ENCODE measurements at regions not wholly inside any gene's neighbourhood (a gene's known extent, or its start where the extent isn't known, plus 50 kb on each side); places are given as distances from the start of the nearest gene placed in this dataset.

DNA sequence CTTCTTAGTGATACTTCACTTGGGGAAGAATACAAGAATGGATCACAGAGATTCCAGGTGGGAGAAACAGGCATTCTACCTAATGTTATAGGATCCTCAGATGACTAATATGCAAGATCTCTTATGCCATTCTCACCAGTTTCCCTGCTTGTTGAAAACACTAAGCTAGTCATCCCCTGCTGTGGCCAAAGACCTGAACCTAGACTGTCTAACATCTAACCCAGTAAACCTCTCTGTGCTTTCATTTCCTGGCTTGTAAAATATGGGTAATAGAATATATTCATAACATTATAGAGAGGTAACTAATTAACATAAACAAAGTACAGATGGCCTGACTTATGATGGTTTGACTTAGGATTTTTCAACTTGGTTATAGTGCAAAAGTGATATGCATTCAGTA, 776.3 kb downstream of the TUSC7 start:
- no peak for DNase-seq

DNA sequence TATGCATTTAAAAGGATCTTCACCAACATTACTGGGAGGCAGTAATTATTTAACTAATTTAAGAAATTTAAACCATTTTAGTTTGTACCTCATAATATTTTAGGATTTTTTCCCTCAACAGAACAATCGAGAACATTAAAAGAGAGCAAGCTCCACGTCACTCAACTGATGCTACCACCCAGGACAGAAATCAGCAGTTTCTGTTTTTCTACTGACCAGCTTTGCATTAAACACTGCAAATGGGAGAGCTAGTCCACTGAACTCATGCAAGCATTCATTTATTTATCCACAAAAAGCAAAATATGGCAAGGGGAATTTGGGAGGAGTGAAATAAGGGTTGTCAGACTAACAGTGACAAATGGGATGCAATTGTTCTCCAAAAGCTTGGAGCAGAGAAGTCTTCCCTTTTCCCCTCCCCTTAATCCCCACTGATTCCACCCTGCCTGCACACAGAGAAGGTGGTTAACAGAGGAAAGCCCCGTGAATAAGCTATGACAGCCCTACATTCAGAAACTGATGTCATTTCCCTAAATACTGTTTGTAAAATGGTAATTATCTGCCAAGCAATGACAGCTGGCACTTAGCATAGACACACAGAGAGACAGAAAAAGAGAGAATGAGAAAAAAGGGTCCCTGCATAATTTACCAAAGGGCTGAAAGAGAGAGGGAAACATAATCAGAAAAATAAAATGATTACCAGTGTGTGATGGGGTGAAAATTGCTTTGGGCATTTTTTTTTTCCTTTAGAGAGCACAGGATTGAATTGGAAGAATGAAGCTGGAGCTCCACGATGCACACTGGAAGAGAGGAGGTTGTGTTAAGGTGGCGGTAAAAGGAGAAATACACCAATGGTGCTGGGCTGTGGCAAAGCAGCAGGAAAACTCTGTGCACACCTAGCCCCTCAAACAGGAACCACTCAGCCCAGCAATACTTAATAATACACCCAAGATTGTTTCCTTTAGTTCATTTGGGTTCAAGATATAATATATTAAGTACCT, 777.4 kb downstream of the TUSC7 start:
- peak; percentile 26 for DNase-seq

DNA sequence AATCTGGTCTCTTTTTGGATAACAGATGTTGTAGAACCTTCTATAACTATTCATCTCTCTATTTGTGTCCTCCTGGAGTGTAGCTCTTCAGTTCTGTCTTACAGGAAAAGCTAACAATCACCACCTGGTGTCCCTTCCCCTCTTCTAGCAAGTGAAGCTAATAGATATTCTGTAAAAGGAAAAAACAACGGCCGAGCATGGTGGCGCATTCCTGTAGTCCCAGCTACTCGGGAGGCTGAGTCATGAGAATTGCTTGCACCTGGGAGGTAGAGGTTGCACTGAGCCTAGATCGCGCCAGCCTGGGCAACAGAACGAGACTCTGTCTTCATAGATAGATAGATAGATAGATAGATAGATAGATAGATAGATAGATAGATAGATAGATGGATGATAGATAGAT, 779.4 kb downstream of the TUSC7 start:
- no peak for DNase-seq

DNA sequence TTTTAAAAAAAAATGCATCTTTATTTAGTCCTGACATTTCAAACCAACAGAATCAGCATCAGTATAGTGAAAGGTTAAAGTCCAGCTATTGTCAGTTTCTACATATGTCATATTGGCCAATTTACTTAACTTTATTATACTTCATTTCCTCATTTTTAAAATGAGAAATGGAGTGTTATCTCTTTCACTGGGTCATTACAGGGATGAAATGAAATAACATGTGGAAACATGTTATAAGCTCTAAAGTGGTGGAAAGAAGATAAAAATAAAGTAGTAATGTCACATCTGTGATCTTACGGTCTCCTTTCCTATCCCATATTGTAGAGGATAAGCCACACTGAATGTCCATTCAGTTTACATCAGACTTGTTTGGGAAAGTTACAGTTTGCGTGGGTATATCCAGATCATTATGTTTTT, 780.1 kb downstream of the TUSC7 start:
- DNase-seq = no peak

DNA sequence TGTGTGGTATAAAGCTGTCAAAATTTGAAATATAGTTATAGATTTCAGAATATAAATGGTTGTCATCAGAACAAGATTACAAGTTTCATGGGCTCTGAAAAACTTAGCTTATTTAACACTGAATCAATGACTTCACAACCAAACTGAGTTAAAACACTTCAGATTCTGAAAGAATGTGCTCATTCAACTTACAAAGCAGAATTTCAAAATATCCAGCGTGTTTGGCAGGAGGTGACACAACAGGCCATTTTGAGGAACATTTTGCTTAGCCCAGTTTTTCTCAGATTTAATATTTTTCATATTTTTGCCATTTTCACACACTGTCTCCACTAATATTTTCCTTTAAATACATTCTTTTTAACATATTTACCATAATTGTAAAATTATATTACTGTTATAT, 781.1 kb downstream of the TUSC7 start:
- no peak for DNase-seq

DNA sequence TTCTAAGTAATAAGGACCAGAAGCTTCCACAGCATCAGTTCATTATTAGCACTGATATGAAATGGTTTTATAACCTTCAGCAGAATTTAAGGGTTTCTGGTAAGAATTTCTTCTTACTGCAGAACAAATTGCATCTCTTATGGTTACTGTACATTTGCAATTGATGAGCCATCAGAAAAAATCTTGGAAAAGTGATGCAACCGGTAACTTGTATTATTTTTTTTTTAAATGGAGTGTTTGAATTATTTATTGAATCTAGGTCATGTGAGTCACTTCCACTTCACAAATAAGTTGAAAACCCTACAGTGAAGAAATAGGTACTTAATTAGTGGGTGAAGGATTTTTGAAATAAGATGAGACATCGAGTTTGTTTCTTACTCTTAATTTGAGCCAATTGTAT, 786.0 kb downstream of the TUSC7 start:
- no peak for DNase-seq

DNA sequence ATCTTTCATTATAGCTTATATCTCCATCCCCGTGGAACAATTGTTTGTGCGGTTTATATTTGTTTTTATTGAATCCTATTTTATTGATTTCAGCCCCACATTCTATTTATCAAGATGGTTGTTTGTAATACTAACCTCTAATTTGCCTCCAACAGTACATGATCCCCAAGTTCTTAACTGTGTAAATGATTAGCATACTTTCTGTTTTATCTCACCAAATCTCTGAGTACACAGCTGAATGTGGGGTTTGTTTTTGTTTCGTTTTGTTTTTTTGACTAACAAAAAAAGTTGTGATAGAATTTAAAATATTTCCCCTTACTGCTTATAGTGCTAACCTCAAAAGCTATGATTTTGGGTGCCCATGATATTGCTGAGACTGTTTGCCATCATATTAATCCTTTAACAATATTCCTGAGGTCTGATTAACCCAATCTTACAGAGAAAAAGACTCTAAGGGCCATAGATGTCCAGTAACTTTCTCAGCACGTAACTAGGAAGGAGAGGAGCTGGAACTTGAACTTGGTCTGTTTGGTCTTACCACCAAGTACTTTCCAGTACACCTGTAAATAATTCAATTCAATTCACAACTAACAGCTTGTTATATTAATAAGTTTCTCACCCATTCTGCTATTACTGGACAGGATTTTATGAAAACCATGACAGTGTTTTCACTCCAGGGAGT, 789.8 kb downstream of the TUSC7 start:
- no peak for DNase-seq

DNA sequence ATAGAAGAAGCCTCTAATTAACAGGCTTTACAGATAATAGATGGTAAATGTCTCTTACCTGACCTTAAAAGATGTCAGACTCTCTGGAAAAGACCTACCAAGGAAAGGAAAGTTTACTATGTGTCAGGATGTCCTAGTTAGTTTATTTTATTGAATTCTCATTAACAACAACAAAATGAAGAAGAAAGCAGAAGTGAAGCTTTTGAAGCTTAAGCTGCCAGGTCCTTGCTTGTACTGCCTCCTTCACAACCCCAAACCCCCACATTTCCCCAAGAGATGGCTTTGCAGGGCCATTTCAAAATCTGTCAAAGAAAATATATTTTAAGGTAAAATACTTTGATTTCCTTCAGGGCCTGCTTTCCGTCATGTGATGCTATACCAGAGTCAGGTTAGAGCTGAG, 798.4 kb downstream of the TUSC7 start:
- DNase-seq = no peak

DNA sequence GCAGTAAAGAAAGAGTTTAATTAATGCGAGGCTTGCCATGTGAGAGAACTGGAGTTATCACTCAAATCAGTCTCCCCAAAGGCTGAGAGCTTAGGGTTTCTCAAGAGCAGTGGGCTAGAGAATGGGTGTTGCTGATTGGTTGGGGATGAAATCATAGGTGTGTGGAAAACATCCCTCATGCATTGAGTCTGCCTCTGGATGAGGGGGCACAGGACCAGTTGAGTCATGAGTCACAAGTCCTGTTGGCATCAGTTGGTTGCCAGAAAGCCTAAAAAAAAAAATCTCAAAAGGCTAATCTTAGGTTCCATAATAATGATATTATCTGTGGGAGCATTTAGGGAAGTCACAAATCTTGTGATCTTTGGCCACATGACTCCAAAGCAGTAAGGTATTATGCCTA, 800.3 kb downstream of the TUSC7 start:
- no peak for DNase-seq

DNA sequence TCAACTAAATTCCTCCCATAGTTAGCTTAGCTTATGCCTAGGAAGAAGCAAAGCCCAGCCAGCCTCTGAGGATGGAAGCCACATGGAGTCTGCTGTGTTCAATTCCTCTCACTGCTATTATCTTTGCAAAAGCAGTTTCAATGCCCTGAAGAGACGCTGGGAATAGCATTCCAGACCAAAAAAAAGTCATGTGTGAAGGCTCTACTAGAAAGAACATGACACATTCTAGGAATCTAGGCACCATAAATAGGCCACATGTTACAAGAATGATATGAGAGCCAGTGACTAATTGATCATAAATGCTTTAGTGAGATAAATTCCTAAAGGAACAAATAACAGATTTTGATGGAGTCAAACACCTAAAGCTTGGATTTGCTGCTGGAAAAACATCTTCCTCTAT, 800.8 kb downstream of the TUSC7 start:
- DNase-seq = no peak

DNA sequence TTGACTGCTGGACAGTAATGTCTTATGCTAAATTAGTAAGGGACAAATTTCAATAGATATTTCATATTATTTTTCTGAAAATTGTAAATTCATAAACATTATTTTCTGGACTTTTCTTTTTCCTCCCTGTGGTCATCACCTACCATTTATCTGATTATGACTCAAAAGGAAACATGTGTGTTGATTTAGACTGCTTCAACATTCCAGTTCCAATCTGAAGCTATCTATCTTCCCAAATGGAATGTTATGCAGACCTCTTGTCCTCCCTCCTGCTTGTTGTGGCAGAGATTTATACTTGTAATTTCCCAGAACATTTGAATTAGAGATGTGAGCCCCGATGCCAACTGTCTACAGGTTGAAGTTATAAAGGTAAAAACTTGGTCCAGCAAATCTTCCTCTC, 803.4 kb downstream of the TUSC7 start:
- DNase-seq = no peak

DNA sequence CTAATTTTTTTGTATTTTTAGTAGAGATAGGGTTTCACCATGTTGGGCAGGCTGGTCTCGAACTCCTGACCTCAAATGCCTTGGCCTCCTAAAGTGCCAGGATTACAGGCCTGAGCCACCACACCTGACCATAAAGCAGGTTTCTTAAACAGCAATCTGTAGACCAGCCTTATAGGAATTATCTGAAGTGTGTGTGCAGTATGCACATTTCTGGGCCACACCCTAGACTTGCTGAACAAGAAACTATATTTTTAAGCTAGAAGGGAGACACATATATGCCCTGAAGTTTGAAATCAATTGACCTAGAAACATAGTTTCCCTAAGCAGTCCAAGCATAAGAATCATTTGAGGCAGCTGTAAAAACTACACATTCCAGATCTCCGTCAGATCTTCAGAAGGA, 805.7 kb downstream of the TUSC7 start:
- no peak for DNase-seq

DNA sequence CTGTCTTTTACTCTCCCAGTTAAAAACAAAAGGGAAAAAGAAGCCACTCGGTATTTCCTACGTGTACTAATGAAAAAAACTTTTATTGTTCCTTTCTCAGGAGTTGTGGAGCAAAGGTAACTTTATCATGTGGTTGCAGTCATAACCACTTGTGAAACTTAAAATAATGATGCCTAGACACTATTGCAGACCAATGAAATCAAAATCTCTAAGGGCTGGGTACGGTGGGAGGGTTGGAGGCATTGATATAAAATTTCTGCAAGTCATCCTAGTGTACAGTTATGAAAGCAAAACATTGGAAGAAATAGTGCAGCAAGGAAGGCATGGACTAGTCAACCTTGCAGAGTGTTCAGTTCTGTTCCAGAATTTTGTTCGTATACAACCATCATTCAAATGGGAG, 808.8 kb downstream of the TUSC7 start:
- no peak for DNase-seq

DNA sequence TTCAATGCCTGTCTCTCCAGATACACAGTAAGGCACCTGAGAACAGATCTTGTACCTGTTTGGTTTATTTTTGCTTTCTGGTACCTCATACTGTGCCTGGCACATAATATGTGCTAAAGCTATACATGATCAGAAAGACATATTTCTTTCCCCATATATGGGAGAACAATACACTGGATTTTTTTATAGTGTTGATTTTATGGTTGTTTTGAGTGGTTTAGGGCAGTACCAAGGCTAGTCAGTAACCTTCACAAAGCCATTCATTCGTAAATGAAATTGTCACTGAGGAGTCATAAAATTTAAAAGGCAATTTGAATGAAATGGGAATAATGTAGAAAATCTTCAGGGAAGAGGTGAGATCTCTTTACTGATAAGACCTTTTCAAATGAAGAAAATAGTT, 810.2 kb downstream of the TUSC7 start:
- no peak for DNase-seq

DNA sequence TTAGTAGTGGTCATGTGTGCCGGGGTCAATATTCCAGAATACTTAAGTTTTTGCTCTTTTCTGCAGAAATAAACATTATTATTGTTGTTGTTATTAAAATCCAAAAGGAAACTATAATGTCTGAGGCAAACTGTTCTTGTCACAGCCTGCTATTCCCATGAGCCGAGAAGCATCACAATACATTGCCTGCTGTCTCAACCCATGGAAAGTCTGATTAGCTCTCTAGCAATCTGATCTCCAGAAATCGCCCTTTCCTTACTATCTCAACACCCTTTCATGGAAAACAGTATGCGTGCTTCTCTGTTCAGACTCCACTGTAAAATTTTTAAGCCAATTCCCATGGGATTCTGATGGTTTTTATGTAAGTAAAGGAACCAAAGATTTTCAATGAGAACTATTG, 811.0 kb downstream of the TUSC7 start:
- no peak for DNase-seq

DNA sequence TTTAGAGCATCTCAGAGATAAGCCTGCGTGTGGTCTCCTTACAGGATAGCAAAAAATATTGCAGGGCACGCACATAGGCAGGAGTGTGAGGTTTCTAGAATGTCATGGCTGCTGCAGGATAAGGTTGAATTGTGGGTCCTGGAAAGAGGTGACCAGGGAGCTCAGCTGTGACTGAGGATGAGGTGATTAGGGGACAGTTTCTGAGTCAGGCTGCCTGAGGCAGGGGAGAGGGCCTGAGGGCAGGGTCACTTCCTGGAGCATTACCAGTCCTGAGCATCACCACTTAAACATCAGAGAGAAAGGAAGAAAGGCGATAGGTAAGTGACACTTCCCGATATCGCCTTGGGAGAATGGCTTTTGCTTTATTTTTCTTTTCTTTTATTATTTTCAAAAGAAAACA, 813.8 kb downstream of the TUSC7 start:
- no peak for DNase-seq

DNA sequence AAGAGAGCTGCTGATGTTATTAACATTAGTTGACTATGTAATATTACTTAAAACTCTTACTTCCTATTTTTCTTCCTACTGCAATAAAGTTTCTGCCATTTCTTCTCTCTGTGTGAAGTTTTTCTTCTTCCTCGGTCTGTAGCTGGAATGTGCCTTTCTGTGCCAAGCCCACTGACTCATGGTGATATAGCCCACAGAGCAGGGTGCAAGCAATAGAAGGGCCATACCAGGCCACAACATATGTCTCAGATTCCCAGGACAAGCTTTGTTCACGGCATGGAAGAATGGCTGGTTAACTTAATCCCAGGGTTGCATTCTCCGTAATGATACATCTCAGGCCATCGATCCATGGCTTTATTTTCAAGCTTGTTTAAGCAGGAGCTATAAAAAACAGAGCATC, 815.3 kb downstream of the TUSC7 start:
- DNase-seq = no peak

DNA sequence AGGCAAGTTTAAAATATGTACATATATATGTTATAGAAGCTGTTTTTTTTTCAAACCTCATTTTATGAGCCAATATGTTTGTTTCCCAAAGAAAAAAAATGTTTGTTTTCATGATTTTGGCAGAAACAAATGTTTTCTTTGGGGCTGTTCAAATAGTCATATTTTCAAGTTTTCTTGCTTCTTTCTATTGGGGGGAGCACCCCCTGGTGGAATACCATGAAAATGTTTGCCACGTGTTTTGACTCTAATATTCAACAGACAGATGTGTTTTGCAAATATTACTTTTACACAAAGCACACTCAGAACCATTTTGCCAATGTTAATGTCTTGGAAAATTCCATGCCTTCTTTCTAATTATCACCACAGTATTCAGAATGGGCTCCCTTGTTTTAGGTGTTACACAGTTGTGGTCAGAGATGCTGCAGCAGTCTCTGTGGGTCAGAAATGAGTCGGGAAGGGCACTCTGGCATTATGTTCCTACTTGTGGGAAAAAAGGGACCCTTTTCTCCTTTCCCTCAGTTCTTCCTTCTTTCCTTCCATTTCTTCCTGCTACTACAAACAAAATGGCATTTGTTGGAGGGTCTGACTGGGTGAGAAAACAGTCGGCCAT, 817.0 kb downstream of the TUSC7 start:
- peak; percentile 1 for DNase-seq

DNA sequence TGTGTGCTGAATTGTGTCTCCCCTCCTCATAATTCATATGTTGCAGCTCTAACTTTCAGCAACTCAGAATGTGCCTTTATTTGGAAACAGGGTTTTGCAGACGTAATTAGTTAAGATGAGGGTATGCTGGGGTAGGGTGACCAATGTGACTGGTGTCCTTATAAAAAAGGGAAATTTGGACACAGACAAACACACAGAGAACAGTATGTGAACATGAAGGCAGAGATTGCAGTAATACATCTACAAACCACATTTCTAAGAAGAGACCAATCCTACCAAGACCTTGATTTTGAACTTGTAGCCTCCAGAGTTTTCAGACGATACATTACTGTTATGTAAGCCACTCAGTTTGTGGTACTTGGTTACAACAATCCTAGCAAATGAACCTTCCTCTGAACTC, 817.8 kb downstream of the TUSC7 start:
- DNase-seq = no peak

DNA sequence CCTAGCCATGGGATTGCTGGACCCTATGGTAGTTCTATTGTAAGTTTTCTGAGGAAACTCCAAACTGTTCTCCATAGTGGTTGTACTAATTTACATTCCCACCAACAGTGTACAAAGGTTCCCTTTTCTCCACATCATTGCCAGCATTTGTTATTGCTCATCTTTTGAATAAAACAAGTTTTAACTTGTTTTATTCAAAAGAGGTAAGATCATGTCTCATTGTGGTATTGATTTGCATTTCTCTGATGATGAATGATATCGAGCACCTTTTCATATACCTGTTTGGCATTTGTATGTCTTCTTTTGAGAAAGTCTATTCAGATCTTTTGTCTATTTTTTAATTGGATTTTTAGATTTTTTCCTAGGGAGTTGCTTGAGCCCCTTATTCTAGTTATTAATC, 819.1 kb downstream of the TUSC7 start:
- no peak for DNase-seq

DNA sequence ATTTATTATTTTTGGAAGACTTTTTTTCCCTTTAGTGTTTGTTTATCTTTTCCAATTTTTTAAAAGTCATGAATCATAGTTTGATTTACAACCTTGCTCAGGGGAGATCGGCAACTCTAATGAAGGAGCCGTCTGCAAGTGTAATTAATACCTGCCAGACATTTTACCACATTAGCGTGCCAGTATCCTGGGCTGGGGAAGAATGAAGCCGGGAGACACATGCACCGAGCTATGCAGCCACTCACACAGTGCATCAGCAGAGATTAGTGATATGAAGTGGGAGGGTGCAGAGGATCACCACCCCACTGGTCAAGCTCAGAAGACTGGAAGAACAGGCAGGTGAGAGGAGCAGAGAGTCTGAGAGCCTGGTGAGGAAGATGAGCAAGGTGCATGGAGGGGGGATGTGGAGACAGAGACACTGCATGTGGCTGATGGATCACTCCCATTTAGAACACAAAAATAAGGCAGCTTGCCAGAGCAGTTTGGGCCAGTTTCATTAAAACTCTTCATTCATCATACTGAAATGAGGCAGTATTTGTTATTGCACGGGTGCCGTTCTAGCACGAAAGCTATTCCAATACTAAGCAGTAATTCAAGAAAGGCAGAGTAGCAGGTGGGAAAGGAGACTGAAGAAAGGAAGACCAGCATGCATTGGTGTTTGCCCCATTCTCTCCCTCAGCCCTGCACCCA, 821.6 kb downstream of the TUSC7 start:
- no peak for DNase-seq

DNA sequence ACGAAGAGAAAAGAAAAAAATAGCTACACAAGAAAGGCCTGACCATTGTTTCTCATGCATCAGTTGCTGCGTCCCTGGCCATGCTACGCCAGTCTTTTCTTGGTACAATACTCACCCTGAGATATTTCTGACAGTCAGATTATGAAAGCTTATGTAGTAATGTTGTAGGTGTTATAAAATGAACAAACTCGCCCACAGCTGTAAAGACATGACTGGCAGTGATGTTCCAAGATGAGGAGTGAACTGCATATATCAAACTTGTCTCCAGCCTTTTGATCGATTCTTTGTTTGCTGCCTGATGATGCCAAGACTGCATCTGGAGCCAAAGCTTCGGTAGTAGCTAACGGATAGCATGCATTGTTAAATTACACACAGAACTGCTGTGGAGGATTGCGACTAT, 822.7 kb downstream of the TUSC7 start:
- DNase-seq = no peak

DNA sequence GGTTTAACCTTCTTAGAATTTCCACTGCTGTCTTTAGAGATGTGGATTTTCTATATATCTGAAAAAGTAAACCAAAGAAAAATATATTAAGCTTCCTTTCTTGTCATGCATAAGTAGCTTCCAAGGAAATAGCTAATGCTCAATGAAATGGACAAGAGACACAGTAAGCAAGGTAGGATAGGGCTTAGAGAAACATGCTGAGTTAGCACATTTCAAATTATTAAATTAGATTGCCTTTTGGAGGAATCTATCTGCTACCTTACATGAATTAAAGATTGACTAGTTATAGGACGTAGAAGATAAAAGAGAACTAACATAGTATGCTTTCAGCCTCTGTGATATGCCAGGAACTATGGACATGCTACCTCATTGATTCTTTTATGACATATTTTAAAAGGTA, 824.6 kb downstream of the TUSC7 start:
- DNase-seq = no peak

All from NCI-H748 treated with DMSO at 0.1 percent for 48 hours (cell line).